Calu3 (cell line): ENCODE measurements at regions not wholly inside any gene's neighbourhood (a gene's known extent, or its start where the extent isn't known, plus 50 kb on each side); places are given as distances from the start of the nearest gene placed in this dataset.

ENCODE experiments used
- BruUV-seq: library from RNA; stranded (reverse); fragments of 400-500 nt; replicated peaks from 2 replicates; lab custom pipeline; 2021; lab: Mats Ljungman, UMichigan
- CTCF ChIA-PET: fragments of 300-600 bp; sonication (Branson Sonifier 250); formaldehyde crosslinking; loops from one replicate; lab custom pipeline; 2022; ENCODE audit warnings: antibody characterized with exemption; lab: Charles Lee
- DNase-seq: peaks from one replicate; pipeline ENCODE4 v3.0.0; 2022
- H3K27ac Mint-ChIP-seq: one replicate; pipeline ENCODE4 v1.8.0; 2022; ENCODE audit warnings: mixed read lengths; ENCODE audit not compliant: unreplicated experiment
- H3K27me3 Mint-ChIP-seq: one replicate; pipeline ENCODE4 v1.8.0; 2022; ENCODE audit warnings: mixed read lengths; ENCODE audit not compliant: unreplicated experiment
- H3K36me3 Mint-ChIP-seq: one replicate; pipeline ENCODE4 v1.8.0; 2022; ENCODE audit warnings: mild to moderate bottlenecking, moderate library complexity, mixed read lengths; ENCODE audit not compliant: insufficient read depth, unreplicated experiment
- H3K4me1 Mint-ChIP-seq: one replicate; pipeline ENCODE4 v1.8.0; 2022; ENCODE audit warnings: mild to moderate bottlenecking, low read depth, mixed read lengths; ENCODE audit not compliant: unreplicated experiment
- H3K4me3 Mint-ChIP-seq: one replicate; pipeline ENCODE4 v1.8.0; 2022; ENCODE audit warnings: mild to moderate bottlenecking, low read depth, moderate library complexity, mixed read lengths; ENCODE audit not compliant: unreplicated experiment
- H3K9me3 Mint-ChIP-seq: one replicate; pipeline ENCODE4 v1.8.0; 2022; ENCODE audit warnings: low read depth, mixed read lengths; ENCODE audit not compliant: unreplicated experiment
- CTCF ChIP-seq: fragments of 200-600 bp; IDR thresholded peaks from one replicate; pipeline ENCODE4 v1.8.0; 2022; ENCODE audit warnings: antibody characterized with exemption; ENCODE audit not compliant: unreplicated experiment
- intact Hi-C: fragments of 100-400 bp; cut with micrococcal nuclease; formaldehyde crosslinking; loops from one replicate; pipeline ENCODE4 v1.10.0; 2022; ENCODE audit not compliant: unreplicated experiment

DNA sequence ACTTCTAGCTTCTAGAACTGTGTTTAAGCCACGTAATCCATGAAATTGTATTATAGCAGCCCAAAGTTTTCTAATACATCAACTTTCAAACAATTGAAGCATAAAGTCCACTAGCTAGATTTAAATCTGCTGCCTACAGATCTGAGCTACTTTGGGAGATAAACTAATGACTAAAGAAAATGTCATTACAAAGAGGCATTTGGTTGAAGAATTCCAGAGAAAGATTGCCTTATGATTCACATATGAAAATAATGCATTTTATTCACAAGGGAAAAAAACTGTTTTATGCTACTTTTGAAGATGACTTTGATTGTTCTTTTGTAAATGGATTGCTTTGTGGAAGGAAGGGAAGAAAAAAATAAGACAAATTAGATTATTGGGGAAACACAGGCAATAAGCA, 124.1 kb upstream of the SLIT2 start:
- no peaks in the 10 kb centered on the region for H3K4me1 Mint-ChIP-seq
- no peak for TF ChIP-seq CTCF
- no peaks in the 10 kb centered on the region for H3K27me3 Mint-ChIP-seq
- no peak overlapping the region for H3K27ac Mint-ChIP-seq
- no TSS peak for BruUV-seq
- CTCF ChIA-PET: no interaction called here
- no peak for DNase-seq
- H3K36me3 Mint-ChIP-seq: no peaks in the 10 kb centered on the region
- intact Hi-C loops: no loop called here
- no peak overlapping the region for H3K4me3 Mint-ChIP-seq
- H3K9me3 Mint-ChIP-seq: no peaks in the 10 kb centered on the region

DNA sequence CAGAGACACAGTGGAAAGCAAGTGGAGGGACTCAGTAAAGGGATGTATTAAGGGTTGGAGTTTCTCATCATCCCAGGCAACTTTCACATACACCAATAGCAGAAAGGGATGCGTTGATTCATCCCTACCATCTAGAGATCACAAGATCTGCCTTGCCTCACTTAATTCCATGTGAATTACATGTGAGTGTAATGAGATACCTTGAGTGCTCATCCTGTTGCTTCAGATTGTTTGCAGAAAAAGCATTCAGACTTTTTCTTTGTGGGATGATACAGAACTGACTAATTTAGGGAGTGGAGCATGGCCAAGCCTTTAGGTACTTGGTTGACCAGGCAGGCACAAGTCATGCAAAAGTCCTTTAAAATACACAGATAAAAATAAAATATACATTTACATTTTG, 124.8 kb upstream of the SLIT2 start:
- no peak overlapping the region for H3K27ac Mint-ChIP-seq
- CTCF ChIA-PET: no interaction called here

DNA sequence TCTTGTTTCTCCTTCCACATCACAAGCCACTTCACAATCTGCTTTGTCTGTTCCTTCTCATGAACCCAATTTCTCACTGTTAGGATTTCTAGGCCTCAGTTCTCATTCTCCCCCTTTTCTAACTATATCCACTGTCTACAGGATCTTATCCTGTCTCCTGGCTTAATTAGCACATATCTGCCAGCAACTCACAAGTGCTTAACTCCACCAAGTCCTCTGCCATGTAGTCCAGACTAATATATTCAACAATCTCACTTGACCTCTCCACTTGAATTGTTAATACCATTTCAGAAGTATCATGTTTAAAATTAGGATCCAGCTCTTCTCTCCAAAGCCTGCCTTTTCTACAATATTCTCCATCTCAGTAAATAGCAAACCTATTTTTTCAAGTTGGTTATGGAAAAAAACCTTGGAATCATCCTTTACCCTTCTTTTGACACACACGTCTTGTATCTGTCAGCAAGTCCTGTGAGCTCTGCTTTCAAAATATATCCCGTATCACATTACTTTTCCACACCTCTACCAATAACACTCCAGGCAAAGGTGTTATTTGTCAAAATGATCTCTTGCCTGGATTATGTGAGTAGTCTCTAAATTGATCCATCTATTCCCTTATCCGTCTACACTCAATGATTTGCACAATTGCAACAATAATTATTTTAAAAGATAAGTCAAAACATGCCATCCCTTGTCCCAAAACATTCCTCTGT, 127.2 kb upstream of the SLIT2 start:
- H3K27ac Mint-ChIP-seq: no peak overlapping the region
- H3K27me3 Mint-ChIP-seq: no peaks in the 10 kb centered on the region
- no peaks in the 10 kb centered on the region for H3K9me3 Mint-ChIP-seq
- intact Hi-C loops: no loop called here
- CTCF ChIA-PET: no interaction called here
- BruUV-seq: no TSS peak
- no peaks in the 10 kb centered on the region for H3K4me1 Mint-ChIP-seq
- TF ChIP-seq CTCF: no peak
- no peak overlapping the region for H3K4me3 Mint-ChIP-seq
- no peak for DNase-seq
- no peaks in the 10 kb centered on the region for H3K36me3 Mint-ChIP-seq

More for the DNA sequence above, 124.8 kb upstream of the SLIT2 start:
- no peaks in the 10 kb centered on the region for H3K9me3 Mint-ChIP-seq
- intact Hi-C loops: no loop called here
- no peaks in the 10 kb centered on the region for H3K27me3 Mint-ChIP-seq
- no peaks in the 10 kb centered on the region for H3K36me3 Mint-ChIP-seq
- TF ChIP-seq CTCF: no peak
- no peak for DNase-seq
- no peak overlapping the region for H3K4me3 Mint-ChIP-seq
- H3K4me1 Mint-ChIP-seq: no peaks in the 10 kb centered on the region
- BruUV-seq: no TSS peak

DNA sequence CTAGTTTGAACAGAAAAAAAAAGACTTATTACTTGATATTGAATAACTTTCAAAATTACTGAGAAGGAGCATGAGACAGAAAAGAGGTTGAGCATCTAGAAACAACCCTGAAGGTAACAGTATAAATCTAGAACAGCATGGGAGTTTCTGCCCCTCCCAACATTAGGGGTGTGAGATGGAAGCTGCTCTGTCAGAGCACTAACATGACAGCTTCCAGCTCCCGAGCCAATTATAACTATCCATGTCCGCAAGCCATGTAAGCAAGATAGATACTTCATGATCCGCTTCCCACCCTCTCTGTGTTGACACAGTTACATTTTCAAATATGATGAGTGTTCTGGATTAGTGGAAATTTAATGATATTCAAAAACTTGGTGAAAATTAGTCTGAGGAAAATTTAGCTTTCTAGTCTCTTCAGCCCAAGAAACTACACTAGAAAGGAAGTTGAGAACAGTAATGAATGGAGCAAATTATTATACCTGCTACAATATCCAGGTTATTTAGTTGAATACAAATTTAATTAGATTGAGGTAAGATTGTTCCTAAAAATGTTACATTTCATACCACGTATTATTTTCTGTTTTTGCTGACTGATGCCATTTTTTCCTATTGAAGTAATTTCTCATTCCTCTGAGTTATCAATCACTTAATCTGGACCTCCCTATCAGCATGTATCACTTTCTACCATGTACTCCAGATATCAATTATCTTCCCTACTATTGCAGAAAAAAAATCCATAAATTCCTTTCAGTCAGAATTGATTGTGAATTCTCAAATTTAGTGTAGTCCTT, 129.3 kb upstream of the SLIT2 start:
- DNase-seq: no peak
- Mint-ChIP-seq H3K36me3 (no peaks in the 10 kb centered on the region), H3K27me3 (no peaks in the 10 kb centered on the region), H3K4me1 (no peaks in the 10 kb centered on the region), H3K27ac (no peak overlapping the region), H3K9me3 (peaks cover 2% of the 10 kb centered on the region), H3K4me3 (no peak overlapping the region)
- CTCF ChIA-PET: no interaction called here
- intact Hi-C loops: no loop called here
- TF ChIP-seq CTCF: no peak
- no TSS peak for BruUV-seq
